NT2/D1 (cell line): ENCODE measurements at regions not wholly inside any gene's neighbourhood (a gene's known extent, or its start where the extent isn't known, plus 50 kb on each side); places are given as distances from the start of the nearest gene placed in this dataset.

ENCODE experiments used
- SUZ12 ChIP-seq: IDR thresholded peaks from 2 replicates; pipeline ENCODE4 v1.6.1; 2011; ENCODE audit not compliant: insufficient read length, insufficient read depth; ENCODE audit errors: extremely low read depth
- ZNF274 ChIP-seq: IDR thresholded peaks from 2 replicates; pipeline ENCODE4 v1.6.1; 2011; ENCODE audit warnings: mild to moderate bottlenecking, low read depth, low read length

DNA sequence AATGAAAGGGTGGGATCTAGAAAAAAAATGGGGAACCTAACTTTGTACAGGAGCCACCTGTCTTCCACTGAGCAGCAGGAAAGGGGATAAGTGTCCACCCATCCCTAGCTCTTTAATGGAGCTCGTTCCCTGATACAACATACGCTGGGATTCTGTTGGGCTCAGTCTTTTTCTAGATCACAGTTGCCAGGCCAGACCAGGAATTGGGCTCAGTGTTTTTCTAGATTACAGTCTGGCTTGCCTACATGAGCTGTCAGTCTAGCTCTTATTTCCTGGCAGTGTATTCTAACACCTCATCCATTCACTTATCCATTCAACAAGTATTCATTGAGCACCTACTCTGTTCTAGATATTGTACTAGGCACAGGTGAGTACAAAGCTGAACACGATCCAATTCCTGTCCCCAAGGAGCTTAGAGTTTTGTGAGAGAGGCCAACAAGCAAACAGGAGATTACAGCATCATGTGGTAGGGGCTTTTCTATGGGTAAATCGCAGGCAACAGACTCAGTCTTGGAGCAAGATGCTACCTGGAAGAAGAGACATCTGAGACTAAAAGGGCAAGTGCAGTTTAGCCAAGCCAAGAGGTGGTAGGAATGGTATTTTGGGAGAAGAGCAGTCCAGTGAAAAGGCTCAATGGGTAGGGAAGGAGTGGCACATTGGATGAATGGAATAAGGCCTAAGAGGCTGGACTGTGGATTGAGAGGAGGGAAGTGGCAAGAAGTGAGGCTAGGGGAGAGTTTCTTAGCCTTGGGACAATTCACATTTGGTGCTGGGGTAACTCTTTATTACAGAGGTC, 138.0 kb upstream of the HS3ST2 start:
- TF ChIP-seq ZNF274, result no peak
- TF ChIP-seq SUZ12, result no peak
